GM10847 (cell line): ENCODE measurements at regions not wholly inside any gene's neighbourhood (a gene's known extent, or its start where the extent isn't known, plus 50 kb on each side); places are given as distances from the start of the nearest gene placed in this dataset.

Source experiments
- POLR2A ChIP-seq: IDR thresholded peaks from 2 replicates; pipeline ENCODE4 v1.6.1; 2011; ENCODE audit not compliant: insufficient read length; ENCODE audit errors: extremely low read depth

GRCh38 chr3:56860351-56860750 is 58.6 kb upstream of the ARHGEF3 start:
- no peak for TF ChIP-seq POLR2A

- TF ChIP-seq POLR2A: no peak
These were observed 56.6 kb upstream of the ARHGEF3 start for GRCh38 chr3:56858331-56858730.

- no peak for TF ChIP-seq POLR2A
These were observed 55.4 kb upstream of the ARHGEF3 start for GRCh38 chr3:56857178-56857577.

- no peak for TF ChIP-seq POLR2A
These were observed 55.0 kb upstream of the ARHGEF3 start for GRCh38 chr3:56856752-56857151.

- no peak for TF ChIP-seq POLR2A
These were observed 54.2 kb upstream of the ARHGEF3 start for GRCh38 chr3:56855856-56856512.

GRCh38 chr3:56854856-56855611 is 53.3 kb upstream of the ARHGEF3 start:
- no peak for TF ChIP-seq POLR2A

GRCh38 chr3:56851966-56852884 is 50.5 kb upstream of the ARHGEF3 start:
- TF ChIP-seq POLR2A: no peak
